ENCODE measurements at regions not wholly inside any gene's neighbourhood (a gene's known extent, or its start where the extent isn't known, plus 50 kb on each side); places are given as distances from the start of the nearest gene placed in this dataset.

GRCh38 chr7:68244389-68244788, 1247.8 kb downstream of the TYW1 start:
- TF ChIP-seq EZH2phosphoT487 (IDR thresholded peaks at IDR 0.05; ENCODE audit: unreplicated experiment) (no peak), CTCF (conservative IDR thresholded peaks at IDR 0.05; ENCODE audit: low read depth in 2 of 2) (no peak), POLR2AphosphoS5 (IDR thresholded peaks at IDR 0.05; ENCODE audit: low read depth) (no peak), EZH2 (IDR thresholded peaks at IDR 0.05; ENCODE audit: low read depth, unreplicated experiment) (no peak), STAT1 (IDR thresholded peaks at IDR 0.05; ENCODE audit: unreplicated experiment) (no peak), REST (IDR thresholded peaks at IDR 0.05; ENCODE audit: unreplicated experiment) (no peak), NANOG (IDR thresholded peaks at IDR 0.05; ENCODE audit: borderline replicate concordance) (no peak), JUNB (IDR thresholded peaks at IDR 0.05; ENCODE audit: unreplicated experiment) (no peak), CREB1 (CRISPR knock-in tag; IDR thresholded peaks at IDR 0.05; ENCODE audit: low read depth) (no peak), ZNF114 (CRISPR knock-in tag; IDR thresholded peaks at IDR 0.05) (no peak)
